GM19372 (cell line): ENCODE measurements at regions not wholly inside any gene's neighbourhood (a gene's known extent, or its start where the extent isn't known, plus 50 kb on each side); places are given as distances from the start of the nearest gene placed in this dataset.

Experiments
- ATAC-seq: cut with Tn5 transposase; IDR thresholded peaks from one replicate; pipeline ENCODE4 v1.9.1; 2021; ENCODE audit warnings: mild to moderate bottlenecking, low read depth, moderate library complexity; ENCODE audit not compliant: unreplicated experiment

GRCh38 chr21:35770101-35770945, 290.0 kb downstream of the SETD4 start:
- ATAC-seq = no peak

GRCh38 chr21:35768187-35768586, 292.1 kb downstream of the SETD4 start:
- ATAC-seq = no peak

GRCh38 chr21:35764586-35764985, 295.7 kb downstream of the SETD4 start:
- ATAC-seq = no peak

GRCh38 chr21:35764077-35764476, 296.2 kb downstream of the SETD4 start:
- no peak for ATAC-seq

GRCh38 chr21:35754583-35754982, 305.7 kb downstream of the SETD4 start:
- no peak for ATAC-seq

- ATAC-seq = no peak
Observed at GRCh38 chr21:35753308-35753707, 307.0 kb downstream of the SETD4 start.

GRCh38 chr21:35751171-35751570, 309.2 kb downstream of the SETD4 start:
- ATAC-seq = no peak

- no peak for ATAC-seq
Observed at GRCh38 chr21:35749904-35750303, 310.4 kb downstream of the SETD4 start.

DNA sequence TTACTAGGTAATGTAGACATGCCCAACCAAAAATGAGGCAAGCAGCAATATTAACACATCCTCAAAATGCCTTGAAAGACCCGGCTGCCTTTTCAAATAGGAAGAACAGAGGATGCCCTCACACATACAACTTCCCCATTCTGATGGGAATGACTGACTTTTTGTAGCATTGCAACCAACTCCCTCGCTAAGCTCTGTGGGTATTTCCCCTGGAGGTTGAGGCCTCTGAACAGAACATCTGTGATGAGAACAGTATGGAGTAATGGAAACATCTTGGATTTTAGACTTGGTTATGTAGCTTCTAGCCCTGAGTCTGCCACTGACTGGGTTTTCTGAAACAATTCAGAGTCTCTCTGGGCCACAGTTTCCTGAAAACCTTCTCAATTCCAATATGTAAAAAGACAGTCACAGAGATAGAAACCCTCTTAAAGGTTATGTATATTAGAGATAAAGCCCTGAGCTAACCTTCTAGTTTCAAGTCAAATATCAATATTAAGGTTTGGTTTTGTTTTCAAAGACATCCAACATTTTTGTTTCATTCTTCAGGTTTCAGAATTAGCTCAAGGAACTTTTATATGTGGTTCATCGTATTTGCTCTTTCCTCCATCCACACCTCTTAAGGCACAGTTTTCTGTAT, 311.5 kb downstream of the SETD4 start:
- no peak for ATAC-seq

- ATAC-seq = no peak
Observed at GRCh38 chr21:35743571-35743970, 316.8 kb downstream of the SETD4 start.

GRCh38 chr21:35738347-35738961, 321.9 kb downstream of the SETD4 start:
- no peak for ATAC-seq

- no peak for ATAC-seq
Observed at GRCh38 chr21:35737899-35738346, 322.4 kb downstream of the SETD4 start.

DNA sequence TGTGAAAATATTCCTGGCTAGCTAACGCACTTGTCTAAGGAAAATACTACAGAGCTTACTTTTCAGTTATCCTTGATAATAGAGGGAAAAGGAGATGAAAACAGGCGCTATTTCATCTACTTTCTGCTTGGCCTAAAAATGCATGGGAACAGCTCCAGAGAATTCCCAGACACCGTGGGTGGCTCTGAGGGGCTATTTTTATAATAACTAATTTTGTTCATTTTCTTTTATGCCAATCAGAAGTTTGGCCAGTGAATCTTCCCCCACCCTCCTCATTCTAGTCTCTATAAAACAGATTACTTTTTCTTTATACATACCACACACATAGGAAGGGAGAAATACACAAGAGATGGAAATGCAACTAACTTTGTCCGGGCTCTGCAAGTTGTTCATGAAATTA, 322.9 kb downstream of the SETD4 start:
- ATAC-seq = no peak

DNA sequence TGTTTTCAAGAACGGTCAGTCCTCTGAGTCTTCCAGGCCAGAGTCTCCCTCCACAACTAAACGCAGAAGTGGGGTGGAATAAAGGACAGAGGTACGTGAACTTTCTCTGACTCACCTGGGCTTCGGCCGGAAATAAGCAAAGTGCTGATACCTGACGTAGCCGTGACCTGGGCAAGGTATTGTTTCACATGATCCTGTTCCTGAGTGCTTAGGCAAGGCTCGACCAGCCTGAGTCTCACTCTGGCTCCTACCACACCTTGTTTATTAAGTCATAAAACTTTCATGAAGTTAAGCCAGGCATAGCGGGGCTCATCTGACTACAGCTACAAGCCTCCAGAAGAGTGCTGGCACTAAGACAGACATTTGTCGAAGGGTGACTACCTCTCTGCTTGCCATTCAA, 327.5 kb downstream of the SETD4 start:
- no peak for ATAC-seq

GRCh38 chr21:35730325-35730724, 330.0 kb downstream of the SETD4 start:
- no peak for ATAC-seq

DNA sequence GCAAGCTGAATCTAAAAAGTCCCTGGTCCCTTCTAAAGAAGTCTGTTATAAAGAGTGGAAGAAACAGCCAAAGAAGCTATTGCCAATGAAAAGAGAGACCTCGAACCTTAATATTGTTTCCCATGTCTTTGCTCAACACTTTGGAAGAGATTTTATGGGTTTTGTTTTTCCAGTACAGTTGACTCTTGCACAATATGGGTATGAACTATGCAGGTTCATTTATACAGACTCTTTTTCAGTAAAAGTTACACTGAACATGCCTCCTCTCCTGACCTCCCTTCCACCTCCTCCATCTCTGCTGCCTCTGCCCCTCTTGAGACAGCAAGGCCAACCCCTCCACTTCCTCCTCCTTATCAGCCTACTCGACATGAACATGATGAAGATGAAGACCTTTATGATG, 332.5 kb downstream of the SETD4 start:
- ATAC-seq = no peak

- no peak for ATAC-seq
Observed at GRCh38 chr21:35724156-35724555, 336.2 kb downstream of the SETD4 start.

- no peak for ATAC-seq
Observed at GRCh38 chr21:35721701-35722100, 338.6 kb downstream of the SETD4 start.

- no peak for ATAC-seq
Observed at GRCh38 chr21:35720208-35720731, 340.1 kb downstream of the SETD4 start.

DNA sequence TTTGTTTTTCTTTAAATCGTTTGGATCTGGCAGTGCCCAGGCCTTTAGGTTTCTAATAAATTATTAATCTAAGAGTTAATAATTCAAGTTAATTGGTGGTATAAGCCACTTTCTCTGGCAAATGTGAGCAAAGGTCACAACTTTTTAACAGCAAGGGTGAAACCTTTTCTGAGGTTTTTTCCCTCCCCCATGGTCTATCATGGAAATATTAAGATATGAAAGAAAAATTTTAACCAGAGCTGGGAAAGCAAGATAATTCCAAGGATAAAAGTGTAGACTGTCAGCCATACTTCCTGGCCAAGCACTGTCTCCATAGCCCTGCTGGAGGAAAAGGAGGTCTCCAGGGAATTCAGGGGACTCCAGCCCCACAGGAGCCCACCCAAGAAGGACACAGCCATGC, 341.2 kb downstream of the SETD4 start:
- no peak for ATAC-seq

DNA sequence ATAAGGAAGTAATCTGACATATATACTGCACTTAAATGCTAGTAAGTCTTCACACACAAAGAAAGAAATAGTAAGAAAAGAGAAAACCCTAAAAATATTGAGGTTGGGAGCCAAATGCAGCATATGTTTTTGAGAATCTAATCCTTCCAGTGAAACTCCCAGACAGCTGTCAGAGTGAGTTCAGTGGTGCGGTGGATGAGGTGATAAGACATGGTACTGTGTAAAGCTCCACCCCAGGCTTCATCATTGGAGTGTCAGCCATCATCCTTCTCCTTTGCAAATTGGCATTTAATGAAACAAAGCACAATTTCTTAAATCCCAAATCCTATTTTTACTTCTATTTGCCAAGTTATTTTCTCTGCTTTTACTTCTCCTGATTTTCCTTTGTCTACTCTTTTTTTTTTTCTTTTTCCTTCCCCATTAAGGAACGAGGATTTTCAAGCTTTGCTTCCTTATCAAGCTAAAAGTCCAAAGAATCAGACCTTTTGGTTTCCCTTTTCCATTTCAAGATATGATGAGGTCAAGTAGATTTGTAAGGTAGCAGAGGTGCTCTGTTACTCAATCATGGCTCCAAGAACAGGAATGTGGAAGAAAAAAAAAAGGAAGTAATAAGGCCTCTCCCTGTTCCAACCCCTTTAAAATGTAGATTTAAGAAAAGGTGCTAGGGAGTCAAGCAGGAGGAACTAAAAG, 343.3 kb downstream of the SETD4 start:
- no peak for ATAC-seq
